Activated CD8-positive, alpha-beta memory T cell treated with anti-CD3 and anti-CD28 coated beads for 36 hours (primary cell): ENCODE measurements at regions not wholly inside any gene's neighbourhood (a gene's known extent, or its start where the extent isn't known, plus 50 kb on each side); places are given as distances from the start of the nearest gene placed in this dataset.

Experiments
- CTCF ChIA-PET: fragments of 350-600 bp; sonication (Branson Sonifier 250); formaldehyde crosslinking; loops from one replicate; lab custom pipeline; 2021; ENCODE audit warnings: antibody characterized with exemption; lab: Charles Lee
- POLR2A ChIA-PET: fragments of 350-600 bp; sonication (Branson Sonifier 250); formaldehyde crosslinking; loops from one replicate; lab custom pipeline; 2021; ENCODE audit warnings: antibody characterized with exemption; lab: Charles Lee

GRCh38 chr1:23639460-23640095, 52.0 kb upstream of the RPL11 start:
- ChIA-PET POLR2A (no interaction called here), CTCF (interaction anchor here (1.6 to 17.1 kb wide), 3 partner anchors 86 to 142 kb away, joined by 4 to 256 read pairs (median 28); no protein-coding TSS in a partner anchor)

- POLR2A ChIA-PET, result no interaction called here
- CTCF ChIA-PET, result interaction anchor here (0.7 to 17.1 kb wide), 7 partner anchors 19 to 142 kb away, joined by 3 to 256 read pairs (median 25); partner anchors contain the start of gene ID3
Measured at GRCh38 chr1:23638786-23639241, 52.8 kb upstream of the RPL11 start.

GRCh38 chr1:23638188-23638619, 53.4 kb upstream of the RPL11 start:
- POLR2A ChIA-PET, result no interaction called here
- CTCF ChIA-PET, result interaction anchor here (0.7 to 17.1 kb wide), 17 partner anchors 10 to 148 kb away, joined by 3 to 256 read pairs (median 7); partner anchors contain the start of gene ID3

GRCh38 chr1:23636009-23636408, 55.6 kb upstream of the RPL11 start:
- ChIA-PET CTCF (interaction anchor here (0.6 to 17.1 kb wide), 17 partner anchors 8 to 464 kb away, joined by 3 to 256 read pairs (median 10); partner anchors contain the start of gene ID3), POLR2A (no interaction called here)

GRCh38 chr1:23634840-23635651, 56.6 kb upstream of the RPL11 start:
- ChIA-PET CTCF (interaction anchor here (0.6 to 17.1 kb wide), 24 partner anchors 9 to 215 kb away, joined by 3 to 256 read pairs (median 5); partner anchors contain the start of genes E2F2, ID3 and RPL11), POLR2A (interaction anchor here (1.3 kb wide), 1 partner anchor 81 kb away, joined by 4 read pairs; no protein-coding TSS in a partner anchor)

- POLR2A ChIA-PET, result interaction anchor here (1.3 kb wide), 1 partner anchor 80 kb away, joined by 4 read pairs; no protein-coding TSS in a partner anchor
Measured at GRCh38 chr1:23634518-23634839, 57.1 kb upstream of the RPL11 start.

GRCh38 chr1:23632479-23633160, 59.0 kb upstream of the RPL11 start:
- ChIA-PET POLR2A (no interaction called here), CTCF (interaction anchor here (1.4 to 17.1 kb wide), 3 partner anchors 13 to 137 kb away, joined by 3 to 256 read pairs (median 55); no protein-coding TSS in a partner anchor)

More at GRCh38 chr1:23634518-23634839, 57.1 kb upstream of the RPL11 start:
- CTCF ChIA-PET, result interaction anchor here (1.0 to 17.1 kb wide), 20 partner anchors 10 to 138 kb away, joined by 3 to 256 read pairs (median 8); partner anchors contain the start of genes E2F2, ID3 and RPL11

- POLR2A ChIA-PET, result interaction anchor here (0.6 kb wide), 1 partner anchor 98 kb away, joined by 6 read pairs; the partner anchor contains the start of gene E2F2
- CTCF ChIA-PET, result interaction anchor here (0.6 to 1.4 kb wide), 2 partner anchors 34 to 52 kb away, joined by 3 read pairs; no protein-coding TSS in a partner anchor
Measured at GRCh38 chr1:23629708-23630290, 61.8 kb upstream of the RPL11 start.

GRCh38 chr1:23628951-23629387, 62.6 kb upstream of the RPL11 start:
- POLR2A ChIA-PET, result interaction anchor here (0.6 kb wide), 1 partner anchor 52 kb away, joined by 3 read pairs; no protein-coding TSS in a partner anchor
- CTCF ChIA-PET, result interaction anchor here (1.4 to 2.1 kb wide), 2 partner anchors 8 to 51 kb away, joined by 3 to 7 read pairs; no protein-coding TSS in a partner anchor

GRCh38 chr1:23627069-23627735, 64.4 kb upstream of the RPL11 start:
- ChIA-PET CTCF (interaction anchor here (0.7 to 2.1 kb wide), 3 partner anchors 10 to 377 kb away, joined by 3 to 7 read pairs (median 3); no protein-coding TSS in a partner anchor), POLR2A (no interaction called here)

GRCh38 chr1:23625929-23626535, 65.6 kb upstream of the RPL11 start:
- CTCF ChIA-PET, result interaction anchor here (1.6 kb wide), 1 partner anchor 11 kb away, joined by 6 read pairs; no protein-coding TSS in a partner anchor
- POLR2A ChIA-PET, result no interaction called here

- ChIA-PET CTCF (interaction anchor here (1.6 to 2.1 kb wide), 2 partner anchors 9 to 12 kb away, joined by 6 to 14 read pairs; no protein-coding TSS in a partner anchor), POLR2A (no interaction called here)
Measured at GRCh38 chr1:23625459-23625858, 66.1 kb upstream of the RPL11 start.

- POLR2A ChIA-PET, result interaction anchor here (0.7 kb wide), 1 partner anchor 33 kb away, joined by 4 read pairs; no protein-coding TSS in a partner anchor
- CTCF ChIA-PET, result interaction anchor here (0.6 to 2.1 kb wide), 4 partner anchors 10 to 82 kb away, joined by 3 to 14 read pairs (median 6); no protein-coding TSS in a partner anchor
Measured at GRCh38 chr1:23624440-23624839, 65.1 kb upstream of the ID3 start.

- CTCF ChIA-PET, result interaction anchor here (1.2 to 7.0 kb wide), 2 partner anchors 14 to 77 kb away, joined by 6 to 55 read pairs; no protein-coding TSS in a partner anchor
- POLR2A ChIA-PET, result no interaction called here
Measured at GRCh38 chr1:23622284-23622683, 63.0 kb upstream of the ID3 start.

- ChIA-PET POLR2A (interaction anchor here (0.6 kb wide), 2 partner anchors 66 to 171 kb away, joined by 3 read pairs; no protein-coding TSS in a partner anchor), CTCF (interaction anchor here (1.0 to 7.0 kb wide), 4 partner anchors 15 to 124 kb away, joined by 4 to 55 read pairs (median 4); no protein-coding TSS in a partner anchor)
Measured at GRCh38 chr1:23620605-23621004, 61.3 kb upstream of the ID3 start.
